HepG2 (cell line): ENCODE measurements at regions not wholly inside any gene's neighbourhood (a gene's known extent, or its start where the extent isn't known, plus 50 kb on each side); places are given as distances from the start of the nearest gene placed in this dataset.

Source experiments
- ATAC-seq: fragments of 200-7000 bp; cut with Tn5 transposase; 3 replicates; pipeline ENCODE4 v1.9.1; 2020; ENCODE audit warnings: mild to moderate bottlenecking, moderate library complexity
- BruUV-seq: library from RNA; stranded (reverse); fragments of 400-500 nt; replicated peaks from 2 replicates; lab custom pipeline; 2021; lab: Mats Ljungman, UMichigan
- CTCF ChIA-PET: fragments of 300-600 bp; formaldehyde crosslinking; extraction: SDS; loops from one replicate; lab custom pipeline; 2021; ENCODE audit warnings: low total read pairs, inconsistent platforms, low intra/inter-chr PET ratio; lab: Yijun Ruan, JAX
- POLR2A ChIA-PET: fragments of 350-600 bp; sonication (Branson Sonifier 250); formaldehyde crosslinking; loops from one replicate; lab custom pipeline; 2020; ENCODE audit warnings: antibody characterized with exemption, inconsistent platforms; lab: Yijun Ruan, JAX
- DNase-seq: peaks from one replicate; pipeline ENCODE4 v3.0.0-alpha.2; 2015; ENCODE audit warnings: low spot score
- FAIRE-seq: peaks from 3 replicates; lab custom pipeline; 2011; peaks lifted over from hg19 to GRCh38; lab: Jason Lieb, UNC
- H2AFZ ChIP-seq: one replicate; pipeline ENCODE4 v1.6.1; 2011; ENCODE audit warnings: low read length, inconsistent platforms
- H3K27ac ChIP-seq: fragments of 300-600 bp; 3 replicates; pipeline ENCODE4 v1.8.0; 2011; ENCODE audit warnings: mixed run types, mild to moderate bottlenecking, mixed read lengths, low read length, inconsistent platforms; ENCODE audit not compliant: insufficient read depth; ENCODE audit errors: extremely low read length
- H3K27me3 ChIP-seq, 2 experiments: fragments of 200-600 bp in 1 of 2; 2 replicates in 1 of 2; 3 replicates in 1 of 2; pipeline versions ENCODE4 v1.6.0 to v1.8.0; 2011; ENCODE audit warnings: low read length in 2 of 2, mild to moderate bottlenecking in 2 of 2, moderate library complexity in 2 of 2, inconsistent platforms in 1 of 2; ENCODE audit not compliant: insufficient read depth in 2 of 2, control insufficient read depth in 1 of 2
- H3K36me3 ChIP-seq, 2 experiments: fragments of 200-600 bp in 1 of 2; replicated peaks in 1 of 2; 2 replicates in 1 of 2; 3 replicates in 1 of 2; pipeline versions ENCODE4 v1.5.1 to v1.8.0; 2011; ENCODE audit warnings: low read length in 2 of 2, inconsistent platforms in 1 of 2; ENCODE audit not compliant: insufficient read depth in 2 of 2, control insufficient read depth in 1 of 2
- H3K4me1 ChIP-seq: 2 replicates; pipeline ENCODE4 v1.5.1; 2012; ENCODE audit warnings: low read length, inconsistent platforms; ENCODE audit not compliant: insufficient read depth
- H3K4me2 ChIP-seq: 2 replicates; pipeline ENCODE4 v1.6.0; 2011; ENCODE audit warnings: low read depth, low read length, inconsistent platforms
- H3K4me3 ChIP-seq, 3 experiments: fragments of 200-600 bp in 1 of 3; sonication (generic), shearing (Covaris generic) in 1 of 3; replicated peaks in 1 of 3; 2 replicates each; pipeline ENCODE4 v1.5.1; 2011 to 2016; ENCODE audit warnings: low read length in 3 of 3, inconsistent platforms in 2 of 3, low read depth in 2 of 3, mild to moderate bottlenecking in 2 of 3, control low read depth in 1 of 3, mixed read lengths in 1 of 3; ENCODE audit not compliant: insufficient read depth in 1 of 3
- H3K79me2 ChIP-seq: one replicate; pipeline ENCODE4 v1.6.1; 2011; ENCODE audit warnings: low read length, inconsistent platforms; ENCODE audit not compliant: insufficient read depth
- H3K9ac ChIP-seq: 2 replicates; pipeline ENCODE4 v1.6.0; 2011; ENCODE audit warnings: mild to moderate bottlenecking, low read depth, low read length, inconsistent platforms; ENCODE audit not compliant: insufficient read depth
- H3K9me3 ChIP-seq: 2 replicates; pipeline ENCODE4 v1.5.1; 2012; ENCODE audit warnings: mild to moderate bottlenecking, low read length
- H4K20me1 ChIP-seq: 2 replicates; pipeline ENCODE4 v1.6.0; 2011; ENCODE audit warnings: inconsistent platforms, mild to moderate bottlenecking, low read length, moderate library complexity; ENCODE audit not compliant: insufficient read depth
- CCAR2 ChIP-seq: fragments of 200-400 bp; formaldehyde crosslinking; optimal IDR thresholded peaks from 2 replicates; pipeline ENCODE3; 2018; ENCODE audit warnings: low read depth, mild to moderate bottlenecking, low read length, moderate library complexity
- GPBP1L1 ChIP-seq: sonication (generic); formaldehyde crosslinking; IDR thresholded peaks from 2 replicates; pipeline ENCODE4 v1.5.0; 2020; ENCODE audit warnings: mild to moderate bottlenecking, missing genetic modification reagents
- KDM3A ChIP-seq: IDR thresholded peaks from 2 replicates; pipeline ENCODE4 v1.6.1; 2018; ENCODE audit warnings: low read depth, missing compliant biosample characterization
- MATR3 ChIP-seq: sonication (generic); formaldehyde crosslinking; IDR thresholded peaks from 2 replicates; pipeline ENCODE4 v1.4.0; 2020; ENCODE audit warnings: missing genetic modification reagents
- MIXL1 ChIP-seq: IDR thresholded peaks from 2 replicates; pipeline ENCODE4 v1.6.1; 2016
- PHF5A ChIP-seq: IDR thresholded peaks from one replicate; pipeline ENCODE4 v1.6.1; 2018; ENCODE audit warnings: low read depth, missing genetic modification reagents; ENCODE audit not compliant: unreplicated experiment
- PREB ChIP-seq: sonication (generic); formaldehyde crosslinking; IDR thresholded peaks from 2 replicates; pipeline ENCODE4 v1.4.0; 2020; ENCODE audit warnings: missing genetic modification reagents
- SMARCC2 ChIP-seq: fragments of 450-650 bp; IDR thresholded peaks from 2 replicates; pipeline ENCODE4 v1.6.1; 2017; ENCODE audit warnings: antibody characterized with exemption, mild to moderate bottlenecking
- ZBTB7B ChIP-seq: sonication (generic); formaldehyde crosslinking; IDR thresholded peaks from 2 replicates; pipeline ENCODE4 v1.4.0; 2020; ENCODE audit warnings: missing genetic modification reagents
- ZFYVE20 ChIP-seq: sonication (generic); formaldehyde crosslinking; IDR thresholded peaks from 2 replicates; pipeline ENCODE4 v1.8.0; 2023; ENCODE audit warnings: low read depth, mild to moderate bottlenecking, moderate library complexity, missing genetic modification reagents, borderline replicate concordance
- ZNF260 ChIP-seq: sonication (generic); formaldehyde crosslinking; IDR thresholded peaks from 2 replicates; pipeline ENCODE4 v1.4.0; 2020; ENCODE audit warnings: missing genetic modification reagents, low read depth, mild to moderate bottlenecking, borderline replicate concordance
- ZNF337 ChIP-seq: sonication (generic); formaldehyde crosslinking; IDR thresholded peaks from 2 replicates; pipeline ENCODE4 v1.5.1; 2020; ENCODE audit warnings: missing genetic modification reagents, low read depth, mild to moderate bottlenecking, borderline replicate concordance
- ZNF343 ChIP-seq: sonication (generic); formaldehyde crosslinking; IDR thresholded peaks from 2 replicates; pipeline ENCODE4 v1.4.0; 2020; ENCODE audit warnings: mild to moderate bottlenecking, missing genetic modification reagents
- ZNF556 ChIP-seq: sonication (generic); formaldehyde crosslinking; IDR thresholded peaks from 2 replicates; pipeline ENCODE4 v1.4.0; 2020; ENCODE audit warnings: mild to moderate bottlenecking, missing genetic modification reagents, borderline replicate concordance
- WGBS: methylation state at CpG from one replicate; pipeline ENCODE4 v1.1.6; 2017; ENCODE audit warnings: low lambda C conversion rate; 5-methylcytosine and 5-hydroxymethylcytosine counted together
- in situ Hi-C: cut with HindIII; loops from 2 replicates; pipeline ENCODE4 v1.10.0; 2017; ENCODE audit warnings: low pct_unique_long_range_greater_than_20kb; ENCODE audit not compliant: extremely low pct_ligation_motif_present
- intact Hi-C: fragments of 100-400 bp; cut with micrococcal nuclease; formaldehyde crosslinking; loops from one replicate; pipeline ENCODE4 v1.10.0; 2022; ENCODE audit not compliant: unreplicated experiment
- TF ChIP-seq, protein P1 (sequence below): sonication (generic); formaldehyde crosslinking; IDR thresholded peaks from 2 replicates; pipeline ENCODE4 v1.8.1; 2022; ENCODE audit warnings: mild to moderate bottlenecking, missing genetic modification reagents

DNA sequence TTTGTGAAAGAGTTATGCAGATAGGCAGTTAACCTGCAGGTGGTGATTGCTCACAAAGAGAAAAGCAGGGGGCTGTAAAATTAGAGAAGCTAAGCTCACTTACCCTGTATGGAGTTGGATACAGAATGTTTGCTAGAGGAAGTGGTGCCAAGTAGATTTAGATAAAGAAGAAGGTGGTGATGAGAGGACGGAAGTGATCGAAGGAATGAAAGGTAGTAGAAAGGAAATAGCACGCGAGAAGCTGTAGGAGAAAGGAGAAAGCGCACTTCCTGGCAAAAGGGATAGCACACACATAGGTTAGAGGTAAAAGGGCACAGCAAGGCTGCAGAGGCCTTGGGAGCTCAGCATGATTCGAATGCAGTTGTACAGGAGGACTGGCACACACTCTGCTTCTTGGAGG lies 87.3 kb upstream of the CTSC start:
- no peak overlapping the region for H3K4me2 ChIP-seq
- no peak overlapping the region for H2AFZ ChIP-seq
- WGBS, result 38% methylated on average over 6 of the region's 6 CpGs
- no peaks in the 10 kb centered on the region for H3K36me3 ChIP-seq
- ATAC-seq, result no peak
- CTCF ChIA-PET, result no interaction called here
- H3K4me1 ChIP-seq, result no peaks in the 10 kb centered on the region
- no peaks in the 10 kb centered on the region for H4K20me1 ChIP-seq
- no peaks in the 10 kb centered on the region for H3K27me3 ChIP-seq
- no peak for TF ChIP-seq CCAR2
- TF ChIP-seq ZNF337 (CRISPR knock-in tag), result no peak
- no peak for TF ChIP-seq SMARCC2
- no peak for TF ChIP-seq ZBTB7B (CRISPR knock-in tag)
- no peak for TF ChIP-seq PHF5A
- no peak for TF ChIP-seq KDM3A
- no peak for TF ChIP-seq ZNF343 (CRISPR knock-in tag)
- no peak for TF ChIP-seq PREB (CRISPR knock-in tag)
- TF ChIP-seq ZNF260 (CRISPR knock-in tag), result no peak
- TF ChIP-seq ZFYVE20, result no peak
- TF ChIP-seq, protein P1, sequence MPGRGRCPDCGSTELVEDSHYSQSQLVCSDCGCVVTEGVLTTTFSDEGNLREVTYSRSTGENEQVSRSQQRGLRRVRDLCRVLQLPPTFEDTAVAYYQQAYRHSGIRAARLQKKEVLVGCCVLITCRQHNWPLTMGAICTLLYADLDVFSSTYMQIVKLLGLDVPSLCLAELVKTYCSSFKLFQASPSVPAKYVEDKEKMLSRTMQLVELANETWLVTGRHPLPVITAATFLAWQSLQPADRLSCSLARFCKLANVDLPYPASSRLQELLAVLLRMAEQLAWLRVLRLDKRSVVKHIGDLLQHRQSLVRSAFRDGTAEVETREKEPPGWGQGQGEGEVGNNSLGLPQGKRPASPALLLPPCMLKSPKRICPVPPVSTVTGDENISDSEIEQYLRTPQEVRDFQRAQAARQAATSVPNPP (CRISPR knock-in tag), result no peak
- TF ChIP-seq MIXL1 (CRISPR knock-in tag), result no peak
- no peak for TF ChIP-seq MATR3 (CRISPR knock-in tag)
- TF ChIP-seq GPBP1L1, result no peak
- no peak for TF ChIP-seq ZNF556
- TF ChIP-seq, all 625 proteins: peak for 0
- DNase-seq (no peak), FAIRE-seq (no peak)
- Histone ChIP-seq H3K79me2 (no peaks in the 10 kb centered on the region), H3K9ac (no peak overlapping the region), H3K27ac (no peak overlapping the region), H3K4me3 (no peak overlapping the region), H3K9me3 (no peaks in the 10 kb centered on the region)
- intact Hi-C loops, result no loop called here
- no TSS peak for BruUV-seq
- POLR2A ChIA-PET, result no interaction called here
- in situ Hi-C loops, result no loop called here
